Inflammatory macrophage (primary cell): ENCODE measurements at regions not wholly inside any gene's neighbourhood (a gene's known extent, or its start where the extent isn't known, plus 50 kb on each side); places are given as distances from the start of the nearest gene placed in this dataset.
"Not testable (repeated sequence)": the region's sequence is repeated elsewhere in the genome, so short reads cannot be mapped to it uniquely, and the experiment has no call there.

ENCODE experiments used
- DNase-seq, 2 donors: peaks; one replicate each; pipeline ENCODE4 v3.0.0-alpha.2; 2020 to 2022

- no peak for DNase-seq
These were observed 624.1 kb upstream of the ADGRB3 start for GRCh38 chr6:68010936-68011335.

- no peak for DNase-seq
These were observed 626.6 kb upstream of the ADGRB3 start for GRCh38 chr6:68008445-68008844.

- DNase-seq, result no peak
These were observed 627.4 kb upstream of the ADGRB3 start for GRCh38 chr6:68007717-68008116.

- no peak for DNase-seq
These were observed 648.3 kb upstream of the ADGRB3 start for GRCh38 chr6:67986694-67987232.

- no peak for DNase-seq
These were observed 658.6 kb upstream of the ADGRB3 start for GRCh38 chr6:67976486-67976885.

GRCh38 chr6:67974931-67975330 is 660.2 kb upstream of the ADGRB3 start:
- no peak for DNase-seq

- no peak for DNase-seq
These were observed 663.3 kb upstream of the ADGRB3 start for GRCh38 chr6:67971812-67972211.

- DNase-seq, result no peak
These were observed 668.3 kb upstream of the ADGRB3 start for GRCh38 chr6:67966830-67967229.

- DNase-seq, result no peak
These were observed 678.7 kb upstream of the ADGRB3 start for GRCh38 chr6:67956352-67956751.

- no peak for DNase-seq
These were observed 682.1 kb upstream of the ADGRB3 start for GRCh38 chr6:67952948-67953347.

- DNase-seq, result no peak
These were observed 683.0 kb upstream of the ADGRB3 start for GRCh38 chr6:67952121-67952520.

GRCh38 chr6:67947762-67948161 is 687.3 kb upstream of the ADGRB3 start:
- not testable (repeated sequence) for DNase-seq

GRCh38 chr6:67935976-67936477 is 699.1 kb upstream of the ADGRB3 start:
- DNase-seq, result no peak

- no peak for DNase-seq
These were observed 701.8 kb upstream of the ADGRB3 start for GRCh38 chr6:67933278-67933677.

- DNase-seq, result not testable (repeated sequence)
These were observed 712.5 kb upstream of the ADGRB3 start for GRCh38 chr6:67922588-67922987.

GRCh38 chr6:67920040-67920439 is 715.0 kb upstream of the ADGRB3 start:
- DNase-seq, result not testable (repeated sequence)

GRCh38 chr6:67916399-67916798 is 718.7 kb upstream of the ADGRB3 start:
- no peak for DNase-seq

- peak in 1 of 2 donors; percentile 25 for DNase-seq
These were observed 720.7 kb upstream of the ADGRB3 start for GRCh38 chr6:67914419-67914818.

- no peak for DNase-seq
These were observed 725.7 kb upstream of the ADGRB3 start for GRCh38 chr6:67909354-67909753.

- no peak for DNase-seq
These were observed 726.7 kb upstream of the ADGRB3 start for GRCh38 chr6:67908379-67908778.

- DNase-seq, result not testable (repeated sequence)
These were observed 730.3 kb upstream of the ADGRB3 start for GRCh38 chr6:67904735-67905134.

GRCh38 chr6:67898875-67899274 is 736.2 kb upstream of the ADGRB3 start:
- no peak for DNase-seq

- DNase-seq, result peak in 1 of 2 donors; percentile 5
These were observed 737.0 kb upstream of the ADGRB3 start for GRCh38 chr6:67897998-67898607.

- peak; percentile 9 to 10 for DNase-seq
These were observed 738.6 kb upstream of the ADGRB3 start for GRCh38 chr6:67896476-67896875.

- DNase-seq, result no peak
These were observed 745.4 kb upstream of the ADGRB3 start for GRCh38 chr6:67889682-67889995.
